Stimulated activated CD8-positive, alpha-beta memory T cell treated with anti-CD3 and anti-CD28 coated beads, Interleukin-4, amount 100 ng/mL, for 24 hours (primary cell): ENCODE measurements at regions not wholly inside any gene's neighbourhood (a gene's known extent, or its start where the extent isn't known, plus 50 kb on each side); places are given as distances from the start of the nearest gene placed in this dataset.

Experiments
- DNase-seq: peaks from one replicate; pipeline ENCODE4 v3.0.0-alpha.2; 2020; ENCODE audit warnings: low read depth

GRCh38 chrX:46447384-46447783 lies 97.8 kb downstream of the ZNF674 start:
- DNase-seq, result no peak

DNA sequence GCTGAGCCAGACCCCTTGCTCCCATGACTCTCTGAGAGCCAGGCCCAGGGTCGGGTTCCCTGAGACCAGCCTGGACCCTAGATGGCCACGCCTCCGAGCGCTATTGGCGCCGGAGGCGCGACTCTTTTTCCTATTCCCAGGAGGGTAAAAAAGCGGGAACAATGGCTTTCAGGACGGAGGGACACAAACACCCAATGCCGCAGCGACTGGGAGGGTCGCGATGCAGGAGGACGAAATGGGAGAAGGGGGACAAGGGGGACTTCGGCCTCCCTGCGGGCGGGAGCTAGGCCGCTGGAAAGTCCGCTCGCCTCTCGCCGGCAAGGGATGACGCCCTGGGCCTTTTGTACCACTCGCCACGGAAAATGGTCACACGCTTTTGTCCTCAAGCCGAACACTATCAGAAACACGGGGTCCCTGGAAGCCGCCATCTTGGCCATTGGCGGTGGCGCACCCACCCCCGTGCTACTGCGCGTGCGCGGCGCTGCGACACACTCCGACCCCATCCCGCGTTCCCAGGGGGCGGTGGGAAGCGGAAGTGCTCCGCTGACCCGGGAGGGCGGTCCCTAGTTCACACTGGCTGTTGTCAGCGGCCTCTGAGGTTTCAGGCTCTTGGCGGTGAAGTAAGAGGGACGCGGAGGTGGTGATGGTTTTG lies 98.4 kb downstream of the ZNF674 start:
- peak; percentile 82 for DNase-seq

- DNase-seq, result no peak
Measured at GRCh38 chrX:46444011-46444410, 101.2 kb downstream of the ZNF674 start.

DNA sequence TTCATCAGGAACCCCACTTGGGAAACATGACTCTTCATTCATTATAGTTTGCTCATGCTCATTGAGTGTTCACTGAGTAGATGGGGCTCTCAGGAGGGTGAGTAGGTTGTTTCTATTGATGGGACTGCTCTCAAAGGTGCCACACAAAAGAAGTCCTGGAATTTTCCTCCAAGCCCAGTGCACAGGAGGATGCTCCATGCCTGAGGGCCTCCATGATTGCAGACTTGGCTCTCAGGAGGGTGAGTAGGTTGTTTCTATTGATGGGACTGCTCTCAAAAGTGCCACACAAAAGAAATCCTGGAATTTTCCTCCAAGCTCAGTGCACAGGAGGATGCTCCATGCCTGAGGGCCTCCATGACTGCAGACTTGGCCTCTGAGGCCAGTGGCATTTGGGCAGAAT lies 108.5 kb downstream of the ZNF674 start:
- DNase-seq, result no peak

- no peak for DNase-seq
Measured at GRCh38 chrX:46433892-46434291, 111.3 kb downstream of the ZNF674 start.

GRCh38 chrX:46408553-46409407 lies 136.4 kb downstream of the ZNF674 start:
- peak; percentile 49 for DNase-seq

GRCh38 chrX:46407753-46408130 lies 137.5 kb downstream of the ZNF674 start:
- DNase-seq, result no peak

DNA sequence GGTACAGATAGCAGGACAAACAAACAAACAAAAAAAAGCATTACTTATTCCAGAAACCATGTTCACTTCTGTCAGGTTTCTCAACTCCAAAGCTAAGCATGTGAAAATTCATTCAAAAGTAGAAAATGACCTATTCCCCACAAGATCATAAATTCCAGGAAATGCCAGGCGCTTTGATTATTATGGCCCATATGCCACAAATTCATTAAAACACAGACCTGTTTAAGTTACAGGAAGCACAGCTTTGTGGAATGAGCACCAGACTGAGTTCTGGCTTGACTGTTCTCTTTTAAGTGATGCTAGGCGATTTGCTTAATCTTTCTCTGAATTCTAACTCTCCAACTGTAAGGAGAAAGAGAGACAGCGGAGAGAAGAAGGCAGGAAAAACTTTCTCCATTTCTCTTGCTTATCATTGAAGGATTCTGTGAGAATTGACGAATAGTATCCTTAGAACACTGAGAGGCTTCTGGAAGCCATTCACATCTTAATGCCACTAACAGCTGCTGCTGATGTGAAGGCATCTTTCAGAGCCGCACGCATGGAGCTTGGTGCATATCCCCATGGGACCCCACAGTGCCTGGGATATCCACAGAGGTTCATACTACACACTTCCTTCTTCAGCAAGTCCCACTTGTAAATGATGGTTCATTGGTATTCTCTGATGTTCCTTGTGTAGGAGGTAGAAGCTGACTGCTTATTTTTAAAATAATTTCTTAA lies 138.0 kb downstream of the ZNF674 start:
- no peak for DNase-seq

DNA sequence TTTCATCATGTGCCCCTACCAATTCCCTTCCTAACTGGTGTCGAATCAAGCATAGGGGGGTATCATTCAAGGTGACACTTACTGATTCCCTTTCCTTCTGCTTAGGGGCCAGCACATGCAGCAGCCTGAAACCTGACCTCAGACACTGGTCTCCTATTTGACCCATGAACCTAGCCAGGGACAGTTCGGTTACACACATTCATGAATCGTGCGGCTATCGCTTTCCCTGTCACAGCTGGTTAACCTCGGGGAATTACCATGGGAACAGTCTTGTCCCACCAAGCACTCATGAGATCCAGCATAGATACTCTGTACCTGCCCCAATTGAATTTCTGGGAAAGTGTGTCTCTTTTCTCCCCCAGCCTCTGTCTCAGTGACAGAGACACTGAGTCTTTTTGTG lies 140.4 kb downstream of the ZNF674 start:
- no peak for DNase-seq

GRCh38 chrX:46400530-46401443 lies 144.4 kb downstream of the ZNF674 start:
- DNase-seq, result no peak

DNA sequence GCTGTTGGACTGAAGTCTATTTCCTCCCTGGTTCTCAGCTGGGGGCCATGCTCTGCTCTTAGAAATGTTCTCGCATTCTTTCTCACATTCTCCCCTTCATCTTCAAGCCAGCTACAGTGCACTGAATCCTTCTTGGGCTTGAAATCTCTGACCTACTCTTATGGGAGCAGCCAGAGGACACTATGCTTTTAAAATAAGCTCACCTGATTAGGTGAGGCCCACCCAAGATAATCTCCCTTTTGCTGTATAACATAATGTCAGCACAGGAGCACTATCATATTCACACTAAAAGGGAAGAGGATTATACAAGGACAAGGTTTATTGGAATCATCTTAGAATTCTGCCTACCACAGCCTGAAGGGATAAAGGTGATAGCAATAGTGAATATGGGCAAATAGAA lies 146.3 kb downstream of the ZNF674 start:
- DNase-seq, result no peak

GRCh38 chrX:46398126-46398525 lies 147.1 kb downstream of the ZNF674 start:
- DNase-seq, result no peak

DNA sequence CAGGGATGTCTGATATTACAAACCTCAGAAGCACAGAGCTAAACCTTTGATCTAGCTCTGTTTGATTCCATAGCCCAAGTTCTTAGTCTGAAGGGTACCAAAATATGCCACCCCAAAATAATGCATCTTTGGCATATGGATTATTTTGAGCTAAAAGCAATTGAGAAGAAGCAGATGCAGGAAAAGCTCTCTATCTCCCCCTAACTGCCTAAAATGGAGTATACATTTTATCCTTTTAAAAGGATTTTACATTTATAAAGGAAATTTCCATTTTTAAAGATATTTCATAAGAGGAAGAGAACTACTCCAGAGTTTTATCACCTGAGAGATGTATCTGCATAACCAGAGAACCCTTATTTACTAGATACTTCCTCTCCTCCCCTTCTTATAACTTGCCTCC lies 158.7 kb downstream of the ZNF674 start:
- no peak for DNase-seq

- no peak for DNase-seq
Measured at GRCh38 chrX:46383006-46383405, 162.2 kb downstream of the ZNF674 start.

GRCh38 chrX:46382595-46382994 lies 162.6 kb downstream of the ZNF674 start:
- no peak for DNase-seq

DNA sequence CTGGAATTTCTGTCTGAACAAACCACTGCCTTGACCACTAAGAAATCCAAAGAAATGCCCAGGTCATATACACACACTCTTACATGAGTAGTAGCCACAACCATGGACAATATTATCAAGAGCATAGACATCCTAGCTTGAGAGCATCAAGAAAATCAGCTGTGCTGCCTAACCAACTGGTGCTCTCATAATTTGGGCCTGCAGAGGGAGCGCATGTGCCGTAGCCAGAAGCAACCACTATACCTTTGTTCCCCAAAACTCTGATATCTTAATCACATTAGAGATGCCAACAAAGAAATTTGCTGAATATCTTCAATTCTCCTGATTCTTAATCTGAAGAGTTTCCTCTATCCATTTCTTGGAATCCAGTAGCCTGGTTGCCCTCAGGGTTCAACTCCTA lies 163.6 kb downstream of the ZNF674 start:
- DNase-seq, result peak; percentile 7

DNA sequence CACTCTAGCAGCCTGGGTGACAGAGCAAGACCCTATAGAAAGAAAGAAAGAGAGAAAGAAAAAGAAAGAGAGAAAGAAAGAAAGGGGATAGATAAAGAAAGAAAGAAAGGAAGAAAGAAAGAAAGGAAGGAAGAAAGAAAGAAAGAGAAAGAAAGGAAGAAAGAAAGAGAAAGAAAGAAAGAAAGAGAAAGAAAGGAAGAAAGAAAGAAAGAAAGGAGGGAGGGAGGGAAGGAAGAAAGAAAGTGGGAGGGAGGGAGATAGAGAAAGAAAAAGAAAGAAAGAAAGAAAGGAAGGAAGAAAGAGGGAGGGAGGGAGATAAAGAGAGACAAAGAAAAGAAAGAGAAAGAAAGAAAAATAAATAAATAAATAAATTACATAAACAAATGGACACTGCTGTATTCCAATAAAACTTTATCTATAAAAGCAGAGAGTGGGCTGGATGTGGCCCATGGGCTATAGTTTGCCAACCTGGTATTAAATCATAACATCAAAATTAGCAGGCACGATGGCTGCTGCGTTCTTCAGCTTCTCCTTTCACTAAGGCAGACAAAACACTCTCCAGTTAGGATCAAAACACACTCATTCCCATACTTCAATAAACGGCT lies 165.0 kb downstream of the ZNF674 start:
- DNase-seq, result no peak

GRCh38 chrX:46376246-46376885 lies 168.9 kb downstream of the ZNF674 start:
- DNase-seq, result no peak

GRCh38 chrX:46375831-46376230 lies 169.4 kb downstream of the ZNF674 start:
- DNase-seq, result no peak

- DNase-seq, result no peak
Measured at GRCh38 chrX:46374371-46374770, 170.8 kb downstream of the ZNF674 start.

GRCh38 chrX:46367491-46367890 lies 177.7 kb downstream of the ZNF674 start:
- DNase-seq, result no peak
